ENCODE measurements at regions not wholly inside any gene's neighbourhood (a gene's known extent, or its start where the extent isn't known, plus 50 kb on each side); places are given as distances from the start of the nearest gene placed in this dataset.
A peak's percentile ranks its signal among the peaks of the same experiment; 100 is the strongest.

GRCh38 chr6:44049989-44050871, 77.0 kb downstream of the MRPL14 start:
- peak; percentile 70 for DNase-seq (ENCODE audit: low read depth)

GRCh38 chr6:44049163-44049988, 77.9 kb downstream of the MRPL14 start:
- DNase-seq (ENCODE audit: low read depth) = no peak

GRCh38 chr6:44048277-44048676, 79.0 kb downstream of the MRPL14 start:
- no peak for DNase-seq (ENCODE audit: low read depth)

- DNase-seq (ENCODE audit: low read depth) = no peak
Observed at GRCh38 chr6:44047801-44048200, 79.5 kb downstream of the MRPL14 start.

GRCh38 chr6:44047179-44047546, 80.1 kb downstream of the MRPL14 start:
- no peak for DNase-seq (ENCODE audit: low read depth)

GRCh38 chr6:44046516-44047178, 80.6 kb downstream of the MRPL14 start:
- no peak for DNase-seq (ENCODE audit: low read depth)

GRCh38 chr6:44045672-44046015, 81.6 kb downstream of the MRPL14 start:
- DNase-seq (ENCODE audit: low read depth) = no peak

- DNase-seq (ENCODE audit: low read depth) = no peak
Observed at GRCh38 chr6:44044940-44045671, 82.1 kb downstream of the MRPL14 start.

- no peak for DNase-seq (ENCODE audit: low read depth)
Observed at GRCh38 chr6:44044154-44044539, 83.1 kb downstream of the MRPL14 start.

GRCh38 chr6:44043479-44044153, 83.6 kb downstream of the MRPL14 start:
- no peak for DNase-seq (ENCODE audit: low read depth)

- DNase-seq (ENCODE audit: low read depth) = no peak
Observed at GRCh38 chr6:44042989-44043478, 84.2 kb downstream of the MRPL14 start.

- DNase-seq (ENCODE audit: low read depth) = no peak
Observed at GRCh38 chr6:44042261-44042988, 84.8 kb downstream of the MRPL14 start.

- peak; percentile 96 for DNase-seq (ENCODE audit: low read depth)
Observed at GRCh38 chr6:44041461-44042260, 85.6 kb downstream of the MRPL14 start.

- DNase-seq (ENCODE audit: low read depth) = no peak
Observed at GRCh38 chr6:44040786-44041185, 86.5 kb downstream of the MRPL14 start.

GRCh38 chr6:44039839-44040350, 87.4 kb downstream of the MRPL14 start:
- DNase-seq (ENCODE audit: low read depth) = no peak

GRCh38 chr6:44039191-44039719, 88.0 kb downstream of the MRPL14 start:
- no peak for DNase-seq (ENCODE audit: low read depth)

- no peak for DNase-seq (ENCODE audit: low read depth)
Observed at GRCh38 chr6:44038543-44039065, 88.6 kb downstream of the MRPL14 start.

GRCh38 chr6:44037847-44038542, 89.3 kb downstream of the MRPL14 start:
- DNase-seq (ENCODE audit: low read depth) = no peak
